ENCODE measurements at regions not wholly inside any gene's neighbourhood (a gene's known extent, or its start where the extent isn't known, plus 50 kb on each side); places are given as distances from the start of the nearest gene placed in this dataset.

DNA sequence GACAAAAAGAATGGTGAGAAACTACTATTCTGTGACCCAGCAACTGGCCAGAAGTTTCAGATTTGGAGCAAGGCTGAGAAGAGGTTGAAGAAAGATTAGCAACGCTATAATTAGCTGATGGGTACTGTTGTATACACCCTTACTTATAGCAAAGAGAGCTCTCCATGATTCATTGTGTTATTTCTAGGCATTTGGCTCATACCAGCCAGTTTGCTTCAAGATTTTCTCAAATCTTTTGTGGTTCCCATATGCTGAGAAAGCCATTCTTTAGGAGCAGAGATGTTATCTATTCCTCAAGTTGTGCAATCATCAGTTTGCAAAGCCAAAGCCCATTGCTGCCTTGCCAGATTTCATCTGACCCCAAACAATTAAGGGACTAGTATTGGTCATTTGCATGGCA lies 179.4 kb downstream of the ETS1 start:
- FAIRE-seq, result peak; percentile 81
- TF ChIP-seq TAF1 (IDR thresholded peaks at IDR 0.05; ENCODE audit: borderline replicate concordance, low read depth, low read length) (no peak), POLR2AphosphoS5 (IDR thresholded peaks at IDR 0.05; ENCODE audit: low read depth, low read length) (no peak), POLR2A (IDR thresholded peaks at IDR 0.05; ENCODE audit: low read depth, low read length) (no peak)

GRCh38 chr11:128405714-128406662 lies 181.4 kb downstream of the ETS1 start:
- DNase-seq (ENCODE audit: insufficient read length), result no peak
- no peak for TF ChIP-seq TAF1 (IDR thresholded peaks at IDR 0.05; ENCODE audit: borderline replicate concordance, low read depth, low read length)
- no peak for TF ChIP-seq POLR2A (IDR thresholded peaks at IDR 0.05; ENCODE audit: low read depth, low read length)
- no peak for TF ChIP-seq POLR2AphosphoS5 (IDR thresholded peaks at IDR 0.05; ENCODE audit: low read depth, low read length)
- FAIRE-seq, result peak; percentile 72

More for the DNA sequence above, 179.4 kb downstream of the ETS1 start:
- no peak for DNase-seq (ENCODE audit: insufficient read length)

DNA sequence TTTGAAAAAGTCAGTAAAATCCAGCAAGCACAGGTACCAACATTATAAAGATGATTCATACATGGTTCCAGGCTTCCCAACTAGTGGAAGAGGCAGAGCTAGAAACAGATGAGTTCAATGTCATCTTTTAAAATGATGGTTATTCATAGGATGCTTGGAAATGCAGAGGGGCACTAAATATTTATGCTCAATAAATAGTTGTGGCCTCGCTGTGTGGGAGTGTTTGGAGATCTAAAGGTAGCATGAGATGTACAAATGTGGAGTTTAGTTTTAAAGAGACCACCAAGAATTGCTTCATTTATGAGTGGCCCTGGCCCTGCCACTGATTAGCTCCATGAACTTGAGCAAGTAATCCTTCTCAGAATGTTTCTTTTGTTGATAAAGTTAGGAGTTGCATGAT lies 182.2 kb downstream of the ETS1 start:
- no peak for DNase-seq (ENCODE audit: insufficient read length)

GRCh38 chr11:128404437-128404836 lies 182.9 kb downstream of the ETS1 start:
- TF ChIP-seq POLR2AphosphoS5 (IDR thresholded peaks at IDR 0.05; ENCODE audit: low read depth, low read length) (no peak), POLR2A (IDR thresholded peaks at IDR 0.05; ENCODE audit: low read depth, low read length) (no peak), TAF1 (IDR thresholded peaks at IDR 0.05; ENCODE audit: borderline replicate concordance, low read depth, low read length) (no peak)
- peak; percentile 27 for FAIRE-seq
- DNase-seq (ENCODE audit: insufficient read length), result no peak

More for the DNA sequence above, 182.2 kb downstream of the ETS1 start:
- no peak for FAIRE-seq
- TF ChIP-seq POLR2AphosphoS5 (IDR thresholded peaks at IDR 0.05; ENCODE audit: low read depth, low read length), result no peak
- TF ChIP-seq POLR2A (IDR thresholded peaks at IDR 0.05; ENCODE audit: low read depth, low read length), result no peak
- no peak for TF ChIP-seq TAF1 (IDR thresholded peaks at IDR 0.05; ENCODE audit: borderline replicate concordance, low read depth, low read length)

DNA sequence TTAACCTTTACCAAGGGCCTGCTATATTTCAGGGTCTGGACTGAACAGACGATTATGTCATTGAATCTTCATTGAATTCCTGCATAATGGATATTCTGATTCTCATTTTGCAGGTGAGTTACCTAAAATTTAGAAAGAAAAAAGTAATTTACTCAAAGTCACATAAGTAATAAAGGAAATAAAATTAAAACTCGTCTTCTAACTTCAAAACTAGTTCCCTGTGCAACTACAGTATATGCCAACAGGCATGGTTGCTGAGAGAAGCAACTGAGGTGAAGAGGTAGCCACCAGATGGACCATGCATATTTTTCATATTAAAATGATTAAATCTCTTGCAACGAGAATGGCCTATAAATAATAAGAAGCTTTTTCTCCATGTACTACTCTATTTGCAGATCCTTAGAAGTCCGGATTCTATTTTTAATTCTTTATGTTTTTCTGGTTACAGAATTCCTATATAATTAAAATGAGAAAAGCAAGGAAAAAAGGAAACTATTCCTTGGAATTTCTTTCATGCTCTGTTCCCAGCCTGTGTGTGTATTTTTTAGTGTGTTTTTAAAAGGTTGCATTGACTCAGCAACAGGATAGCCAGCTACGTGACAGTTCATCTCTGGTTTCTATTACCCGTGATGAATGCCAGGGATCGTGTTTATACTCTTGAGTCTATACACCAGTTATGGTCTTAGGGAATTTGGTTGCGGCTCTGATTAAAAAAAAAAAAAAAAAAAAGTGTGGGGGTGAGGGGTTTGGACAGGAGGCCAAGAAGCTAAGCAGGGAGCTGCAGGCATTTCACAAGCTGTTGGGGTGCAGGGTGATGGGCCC lies 186.8 kb downstream of the ETS1 start:
- FAIRE-seq, result no peak

GRCh38 chr11:128399251-128400121 lies 187.9 kb downstream of the ETS1 start:
- DNase-seq (ENCODE audit: insufficient read length) (no peak), FAIRE-seq (peak; percentile 70)
- TF ChIP-seq TAF1 (IDR thresholded peaks at IDR 0.05; ENCODE audit: borderline replicate concordance, low read depth, low read length), result no peak
- no peak for TF ChIP-seq POLR2A (IDR thresholded peaks at IDR 0.05; ENCODE audit: low read depth, low read length)
- no peak for TF ChIP-seq POLR2AphosphoS5 (IDR thresholded peaks at IDR 0.05; ENCODE audit: low read depth, low read length)

More for the DNA sequence above, 186.8 kb downstream of the ETS1 start:
- DNase-seq (ENCODE audit: insufficient read length), result no peak
- TF ChIP-seq TAF1 (IDR thresholded peaks at IDR 0.05; ENCODE audit: borderline replicate concordance, low read depth, low read length) (no peak), POLR2A (IDR thresholded peaks at IDR 0.05; ENCODE audit: low read depth, low read length) (no peak), POLR2AphosphoS5 (IDR thresholded peaks at IDR 0.05; ENCODE audit: low read depth, low read length) (no peak)

DNA sequence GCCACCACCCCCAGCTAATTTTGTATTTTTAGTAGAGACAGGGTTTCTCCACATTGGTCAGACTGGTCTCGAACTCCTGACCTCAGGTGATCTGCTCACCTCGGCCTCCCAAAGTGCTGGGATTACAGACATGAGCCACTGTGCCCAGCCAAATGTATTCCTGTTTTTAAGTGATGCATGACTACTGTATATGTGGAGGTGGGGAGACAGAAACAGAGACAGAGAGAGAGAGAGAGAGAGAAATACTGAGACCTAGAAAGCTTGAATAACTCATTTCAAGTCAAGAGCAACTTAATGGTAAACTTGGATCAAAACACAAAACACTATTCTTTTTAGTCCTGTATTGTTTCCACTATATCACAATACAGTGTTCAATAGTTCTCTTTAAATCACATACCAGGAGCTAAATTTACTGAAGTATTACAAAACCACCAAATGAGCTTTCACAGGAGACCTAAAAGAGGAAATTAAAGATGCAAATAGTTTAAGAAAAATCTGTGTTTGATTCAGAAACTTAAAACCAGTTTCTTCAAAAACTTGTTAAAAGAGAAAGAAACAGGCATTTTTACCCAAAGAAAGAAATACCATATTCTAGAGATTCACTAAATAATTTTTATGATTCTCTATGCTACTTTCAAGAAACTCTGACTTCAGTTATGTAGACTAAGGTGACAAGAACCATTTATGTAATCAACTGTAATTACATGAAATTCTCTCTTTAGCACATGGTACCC lies 188.7 kb downstream of the ETS1 start:
- TF ChIP-seq TAF1 (IDR thresholded peaks at IDR 0.05; ENCODE audit: borderline replicate concordance, low read depth, low read length) (no peak), POLR2A (IDR thresholded peaks at IDR 0.05; ENCODE audit: low read depth, low read length) (no peak), POLR2AphosphoS5 (IDR thresholded peaks at IDR 0.05; ENCODE audit: low read depth, low read length) (no peak)
- FAIRE-seq (peak; percentile 21), DNase-seq (ENCODE audit: insufficient read length) (no peak)

DNA sequence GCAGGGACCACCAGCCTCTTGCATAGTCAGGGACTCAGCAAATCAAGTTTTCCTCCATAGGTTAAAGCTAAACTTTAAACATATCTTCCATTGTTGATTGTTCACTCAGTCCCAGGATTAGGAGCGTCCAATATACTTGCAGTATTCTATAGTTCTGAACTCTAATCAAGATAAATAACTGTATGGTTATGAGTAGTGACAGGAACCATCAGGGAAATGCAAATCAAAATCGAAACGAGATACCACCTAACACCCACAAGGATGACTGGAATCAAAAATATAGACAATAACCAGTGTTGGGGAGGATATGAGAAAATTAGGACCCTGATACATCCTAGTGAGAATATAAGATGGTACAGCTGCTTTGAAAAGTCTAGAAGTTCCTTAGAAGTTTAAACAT lies 190.0 kb downstream of the ETS1 start:
- FAIRE-seq (peak; percentile 65), DNase-seq (ENCODE audit: insufficient read length) (no peak)
- TF ChIP-seq TAF1 (IDR thresholded peaks at IDR 0.05; ENCODE audit: borderline replicate concordance, low read depth, low read length) (no peak), POLR2AphosphoS5 (IDR thresholded peaks at IDR 0.05; ENCODE audit: low read depth, low read length) (no peak), POLR2A (IDR thresholded peaks at IDR 0.05; ENCODE audit: low read depth, low read length) (no peak)

DNA sequence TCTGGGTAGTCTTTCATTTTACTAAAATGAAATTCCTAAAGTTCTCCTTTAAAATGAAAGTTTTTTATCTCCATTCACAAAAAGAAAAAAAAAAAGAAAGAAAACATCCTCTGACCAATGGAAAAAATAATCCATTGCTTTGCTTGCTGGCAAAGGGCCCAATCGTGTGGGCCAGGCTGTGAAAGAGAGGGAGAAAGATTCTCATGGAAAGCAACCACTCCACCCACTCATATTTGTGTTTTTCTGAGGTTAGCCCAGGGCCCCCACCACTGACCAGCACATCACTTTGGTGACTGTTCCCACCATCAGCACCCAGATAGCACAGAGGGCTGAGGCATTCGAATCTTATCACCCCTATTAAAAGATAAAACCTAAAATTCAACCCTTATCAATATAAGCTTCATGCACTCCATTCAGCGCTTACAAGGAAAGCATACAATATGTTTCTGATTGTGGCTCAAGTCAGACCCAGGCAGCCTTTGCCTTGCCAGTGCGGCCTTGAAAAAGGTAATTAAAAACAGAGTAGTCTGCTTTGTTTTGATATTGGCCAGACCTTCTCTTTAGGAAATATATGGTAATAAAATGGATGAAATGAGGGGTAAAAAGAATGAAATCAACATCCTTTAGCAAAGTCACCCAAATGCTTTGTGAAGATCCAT lies 192.8 kb downstream of the ETS1 start:
- no peak for DNase-seq (ENCODE audit: insufficient read length)
- FAIRE-seq, result no peak
- TF ChIP-seq POLR2A (IDR thresholded peaks at IDR 0.05; ENCODE audit: low read depth, low read length), result no peak
- no peak for TF ChIP-seq TAF1 (IDR thresholded peaks at IDR 0.05; ENCODE audit: borderline replicate concordance, low read depth, low read length)
- no peak for TF ChIP-seq POLR2AphosphoS5 (IDR thresholded peaks at IDR 0.05; ENCODE audit: low read depth, low read length)

DNA sequence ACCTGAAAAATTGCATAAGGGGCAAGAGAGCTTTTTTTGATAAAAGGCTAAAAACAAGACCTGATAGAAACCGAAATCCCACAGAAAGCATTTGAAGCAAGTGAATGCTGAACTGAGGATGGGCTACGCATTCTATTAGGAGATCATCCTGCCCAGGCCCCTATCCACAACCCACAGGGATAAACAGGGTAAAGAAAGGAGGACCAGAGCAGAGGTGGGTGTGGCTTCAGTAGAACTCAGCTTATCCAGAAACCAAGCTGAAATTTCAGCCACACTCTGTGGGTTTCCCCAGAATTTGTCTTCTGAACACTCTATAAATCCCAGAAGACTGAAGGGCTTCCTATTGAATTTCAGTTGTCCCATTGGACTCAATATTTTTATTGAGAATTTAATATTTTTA lies 195.1 kb downstream of the ETS1 start:
- DNase-seq (ENCODE audit: insufficient read length) (no peak), FAIRE-seq (no peak)
- TF ChIP-seq POLR2A (IDR thresholded peaks at IDR 0.05; ENCODE audit: low read depth, low read length) (no peak), TAF1 (IDR thresholded peaks at IDR 0.05; ENCODE audit: borderline replicate concordance, low read depth, low read length) (no peak), POLR2AphosphoS5 (IDR thresholded peaks at IDR 0.05; ENCODE audit: low read depth, low read length) (no peak)
